ENCODE measurements at regions not wholly inside any gene's neighbourhood (a gene's known extent, or its start where the extent isn't known, plus 50 kb on each side); places are given as distances from the start of the nearest gene placed in this dataset.

- no peak for DNase-seq
These were observed 49.9 kb downstream of the SYNE3 start for GRCh38 chr14:95466506-95466905.

DNA sequence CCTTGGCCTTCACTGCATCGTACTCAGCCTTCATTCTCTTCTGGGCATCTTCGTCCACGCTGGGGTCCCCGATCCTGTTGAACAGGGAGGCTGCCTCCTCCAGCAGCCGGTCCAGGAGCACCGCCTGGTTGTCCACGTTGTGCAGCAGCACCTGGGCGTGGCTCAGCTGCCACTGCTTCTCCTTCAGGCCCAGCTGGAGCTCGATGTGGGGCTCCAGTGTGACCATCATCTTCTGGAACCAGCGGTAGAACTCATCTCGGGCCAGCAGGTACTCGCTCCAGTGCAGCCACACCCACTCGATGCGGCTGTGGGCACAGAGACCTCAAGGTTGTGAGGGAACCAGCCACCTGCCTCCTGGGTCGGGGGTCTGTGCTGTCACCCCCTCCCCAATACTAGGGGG lies 50.5 kb downstream of the SYNE3 start:
- DNase-seq = no peak

GRCh38 chr14:95465358-95465757 lies 51.1 kb downstream of the SYNE3 start:
- DNase-seq = no peak

DNA sequence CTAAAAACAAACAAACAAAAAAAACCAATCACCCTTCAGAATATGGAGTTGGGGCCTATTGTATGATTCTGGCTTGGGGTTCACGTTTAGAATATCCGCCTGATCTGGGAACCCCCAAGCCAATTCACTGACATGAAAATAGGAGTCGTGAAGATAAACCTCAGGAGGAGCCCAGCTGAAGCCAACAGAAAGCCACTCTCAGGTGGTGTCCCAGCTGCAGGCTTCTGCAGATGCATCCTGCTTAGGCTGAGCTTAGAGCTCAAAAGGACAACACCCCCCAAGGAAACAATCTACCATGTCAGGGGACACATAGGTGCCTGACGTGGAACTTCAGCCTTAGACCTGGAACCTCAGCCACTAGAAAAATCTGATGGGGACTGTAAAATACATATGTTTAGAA lies 51.9 kb downstream of the SYNE3 start:
- DNase-seq = no peak

- DNase-seq = no peak
These were observed 52.3 kb downstream of the SYNE3 start for GRCh38 chr14:95464103-95464502.

DNA sequence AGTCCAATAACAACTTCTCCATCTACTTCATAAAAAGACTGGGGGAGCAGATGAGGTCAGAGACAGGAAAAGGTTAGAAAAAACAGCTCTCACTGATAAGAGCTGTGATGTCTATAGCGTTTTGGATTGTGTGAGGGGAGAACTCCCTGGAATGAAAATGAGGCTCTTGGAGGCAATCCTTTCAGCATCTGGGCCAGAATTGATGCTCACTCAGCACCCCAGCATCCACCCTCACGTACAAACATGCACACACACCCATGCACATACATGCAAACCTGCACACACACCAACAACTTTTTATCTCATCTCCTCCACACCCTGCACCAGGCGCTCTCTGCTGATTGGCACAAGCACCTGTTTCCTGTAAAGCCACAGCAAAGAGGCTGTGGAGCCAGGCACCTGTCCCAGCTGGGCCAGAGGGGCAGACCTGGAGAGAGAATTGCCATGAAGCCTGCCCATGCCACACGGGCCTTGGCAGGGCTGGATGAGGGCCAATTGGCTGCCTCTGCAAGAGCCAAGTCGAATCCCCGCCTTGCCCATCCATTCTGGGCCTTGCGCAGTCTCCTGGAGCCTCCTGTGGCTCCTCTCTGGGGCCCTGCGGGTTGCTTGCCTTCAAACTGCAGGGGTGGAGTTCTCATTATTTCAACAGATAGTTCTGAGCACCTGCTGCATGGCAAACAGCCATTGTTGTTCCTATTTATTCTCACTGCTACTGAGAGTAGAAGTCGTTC lies 53.1 kb downstream of the SYNE3 start:
- peak; percentile 38 to 59 for DNase-seq

- no peak for DNase-seq
These were observed 54.0 kb downstream of the SYNE3 start for GRCh38 chr14:95462491-95462890.

GRCh38 chr14:95460647-95461478 lies 55.6 kb downstream of the SYNE3 start:
- DNase-seq = no peak

DNA sequence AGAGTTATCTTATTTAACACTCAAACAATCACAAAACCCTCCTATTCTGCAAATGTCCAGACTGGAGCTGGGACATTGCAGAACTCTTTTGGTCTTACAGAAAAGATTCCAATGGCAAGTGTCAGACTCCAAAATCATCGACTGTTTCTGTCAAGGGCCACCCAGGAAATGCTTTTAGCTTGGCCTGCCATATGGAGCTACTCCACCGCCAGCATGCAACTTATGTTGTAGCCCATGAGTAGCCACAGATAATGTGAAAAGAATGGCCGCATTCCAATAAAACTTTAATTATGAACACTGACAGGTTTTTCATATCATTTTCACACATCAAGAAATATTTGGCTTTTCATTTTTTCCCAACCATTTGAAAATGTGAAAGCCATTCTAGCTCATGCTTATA lies 57.5 kb downstream of the SYNE3 start:
- DNase-seq = no peak

DNA sequence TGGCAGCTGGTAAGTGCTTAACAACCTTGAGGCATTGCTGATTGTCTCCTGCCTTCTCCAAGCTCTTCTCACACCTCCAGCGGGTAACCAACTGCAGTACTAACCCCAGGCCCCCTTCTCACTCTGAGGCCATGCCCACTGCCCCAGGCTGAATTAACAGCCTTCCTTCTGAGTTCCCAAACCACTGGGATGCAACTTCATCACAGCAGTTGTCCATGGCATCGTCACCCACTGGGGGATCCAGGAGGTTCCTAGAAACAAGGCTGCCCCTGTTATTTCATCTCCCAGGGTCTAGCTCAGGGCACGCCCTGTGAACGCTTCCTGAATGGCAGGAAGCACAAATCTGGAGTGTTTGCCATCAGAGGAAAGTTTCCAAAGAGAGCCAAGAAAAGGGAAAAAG lies 58.0 kb downstream of the SYNE3 start:
- DNase-seq = no peak

GRCh38 chr14:95456281-95456680 lies 60.2 kb downstream of the SYNE3 start:
- DNase-seq = no peak

DNA sequence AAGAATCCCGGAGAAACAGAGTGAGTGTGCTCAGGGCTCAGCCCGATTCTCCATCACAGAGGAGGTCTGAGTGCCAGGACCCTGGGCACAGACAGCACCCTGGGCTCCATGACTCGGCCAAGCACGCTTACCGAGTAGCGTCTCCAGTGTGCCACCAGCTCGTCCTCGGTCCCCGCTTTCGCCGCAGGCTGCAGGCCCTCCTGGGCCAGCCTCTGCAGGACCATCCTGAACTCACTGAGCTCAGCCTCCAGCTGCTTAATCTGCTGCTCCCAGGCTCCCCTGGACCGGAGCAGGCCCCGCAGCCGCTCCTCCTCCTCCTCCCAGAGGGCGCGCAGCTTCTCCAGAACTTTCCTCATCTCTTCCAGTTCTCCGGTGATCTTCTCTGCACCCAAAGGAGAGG lies 61.2 kb downstream of the SYNE3 start:
- no peak for DNase-seq

DNA sequence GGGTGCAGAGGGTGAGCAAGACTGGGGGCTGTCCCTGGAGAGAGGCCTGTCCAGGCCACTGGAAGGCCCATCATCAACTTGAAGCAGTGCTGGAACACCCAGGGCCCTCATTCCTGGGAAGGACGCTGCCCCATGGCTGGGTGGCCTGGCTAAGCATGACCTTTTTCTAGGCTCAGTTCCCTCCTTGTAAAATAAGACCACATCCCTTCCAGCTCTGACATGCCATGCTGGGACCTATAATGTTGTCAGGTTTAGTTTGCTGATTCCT lies 62.8 kb downstream of the SYNE3 start:
- DNase-seq = no peak

DNA sequence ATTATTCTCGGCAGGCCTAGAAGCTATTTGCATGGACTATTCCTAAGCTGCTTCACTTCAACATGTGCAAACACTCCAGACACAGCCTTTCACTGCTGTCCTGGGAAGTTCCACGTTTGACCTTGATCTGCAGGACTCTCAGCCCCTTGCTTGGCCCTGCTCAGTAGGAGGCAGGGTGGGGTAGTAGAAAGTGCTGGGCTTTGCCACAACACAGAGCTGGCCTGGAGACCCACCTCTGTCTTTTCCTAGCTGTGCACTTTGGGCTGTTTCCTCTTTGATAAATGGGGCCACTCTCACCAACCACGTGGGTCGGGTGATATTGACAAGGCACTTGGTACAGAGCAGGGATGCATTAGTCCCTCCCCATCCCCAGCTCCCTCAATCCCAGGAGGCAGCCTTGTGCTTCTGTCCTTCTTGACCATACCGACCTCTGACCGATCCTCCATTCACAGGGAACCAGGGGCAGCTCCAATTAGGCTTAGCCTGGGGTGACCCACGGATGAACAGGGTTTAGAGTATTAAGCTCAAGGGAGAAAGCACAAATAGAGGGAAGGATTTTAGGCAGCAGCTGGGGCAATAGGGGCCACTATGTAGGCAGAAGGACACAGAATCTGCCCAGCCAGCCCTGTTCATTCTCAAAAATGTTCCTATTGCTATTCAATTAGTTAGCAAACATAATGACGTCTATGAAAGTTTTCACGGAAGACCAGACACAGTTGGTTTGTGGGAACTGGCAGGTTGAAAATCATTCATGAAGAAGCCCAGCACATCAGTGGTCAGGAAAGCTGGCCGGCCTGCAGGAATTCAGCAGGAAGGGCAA lies 63.3 kb downstream of the SYNE3 start:
- DNase-seq = no peak

DNA sequence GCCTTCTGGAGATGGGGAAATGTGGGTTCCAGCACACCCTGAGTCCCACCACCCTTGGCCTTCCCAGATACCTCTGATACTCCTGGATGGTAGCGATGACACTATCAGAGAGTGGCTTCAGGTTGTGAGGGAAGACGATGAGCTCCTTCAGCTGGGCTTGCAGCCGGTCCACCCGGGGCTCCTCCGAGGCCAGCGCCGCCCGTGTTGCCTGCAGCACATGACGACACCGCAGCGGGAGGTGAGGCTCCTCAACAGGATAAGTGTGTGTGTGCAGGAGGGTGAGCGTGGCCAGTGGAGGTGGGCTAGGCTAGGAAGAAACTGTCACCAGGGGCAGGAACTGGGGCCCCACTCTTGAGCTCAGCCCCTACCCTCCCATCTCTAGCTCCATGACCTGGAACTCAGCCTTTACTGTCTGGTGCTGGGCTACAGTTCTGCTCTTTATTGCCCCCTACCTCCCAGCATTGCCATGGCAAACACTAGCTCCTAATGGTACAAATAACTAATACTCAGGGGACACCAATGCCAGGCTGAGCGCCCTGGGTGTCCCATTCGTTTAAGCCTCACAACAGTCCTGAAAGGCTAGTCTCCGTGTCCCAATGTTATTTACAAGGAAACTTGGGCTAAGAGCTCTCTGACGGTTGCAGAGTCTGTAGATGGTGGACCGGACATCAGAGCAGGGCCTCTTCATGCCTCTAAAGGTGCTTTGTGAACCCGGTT lies 64.1 kb downstream of the SYNE3 start:
- DNase-seq = no peak

GRCh38 chr14:95449131-95449530 lies 67.3 kb downstream of the SYNE3 start:
- no peak for DNase-seq

GRCh38 chr14:95446470-95446869 lies 70.0 kb downstream of the SYNE3 start:
- DNase-seq = no peak

DNA sequence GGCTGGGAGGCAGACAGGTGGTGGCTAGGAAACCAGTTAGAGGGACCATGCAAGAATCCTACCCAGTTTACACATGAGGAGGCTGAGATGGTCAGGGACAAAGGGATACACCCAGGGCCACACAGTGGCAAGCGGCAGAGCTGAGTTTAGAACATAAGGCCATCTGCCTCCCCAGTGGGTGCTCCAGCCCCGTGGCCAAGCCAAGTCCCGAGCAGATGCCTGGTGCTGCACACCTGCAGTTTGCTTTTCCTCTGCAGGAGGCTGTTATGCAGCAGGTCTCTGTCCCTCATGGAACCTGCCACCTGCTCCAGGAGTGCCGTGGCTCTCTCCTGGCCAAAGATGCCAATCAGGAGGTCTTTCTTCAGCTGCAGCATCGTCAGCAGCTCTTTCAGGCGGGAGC lies 70.8 kb downstream of the SYNE3 start:
- no peak for DNase-seq

DNA sequence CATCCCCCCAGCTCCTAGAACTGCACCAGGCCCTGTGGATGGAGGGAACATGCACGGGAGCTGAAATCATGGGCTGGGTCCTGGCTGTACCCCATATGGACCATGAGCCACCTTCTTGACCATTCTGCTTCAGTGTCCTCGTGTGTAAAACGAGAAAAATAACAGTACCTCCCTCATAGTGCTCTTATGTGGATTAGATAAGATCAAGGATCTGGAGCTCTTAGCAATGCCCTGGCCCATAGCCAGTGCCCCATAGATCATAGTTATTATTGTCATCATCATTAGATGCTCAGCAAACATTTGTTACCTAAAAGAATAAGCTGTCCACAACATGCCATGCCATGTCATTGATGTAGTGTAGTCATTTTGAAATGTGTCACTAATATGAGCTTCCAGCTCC lies 71.3 kb downstream of the SYNE3 start:
- DNase-seq = no peak

- DNase-seq = no peak
These were observed 72.0 kb downstream of the SYNE3 start for GRCh38 chr14:95444132-95445129.

DNA sequence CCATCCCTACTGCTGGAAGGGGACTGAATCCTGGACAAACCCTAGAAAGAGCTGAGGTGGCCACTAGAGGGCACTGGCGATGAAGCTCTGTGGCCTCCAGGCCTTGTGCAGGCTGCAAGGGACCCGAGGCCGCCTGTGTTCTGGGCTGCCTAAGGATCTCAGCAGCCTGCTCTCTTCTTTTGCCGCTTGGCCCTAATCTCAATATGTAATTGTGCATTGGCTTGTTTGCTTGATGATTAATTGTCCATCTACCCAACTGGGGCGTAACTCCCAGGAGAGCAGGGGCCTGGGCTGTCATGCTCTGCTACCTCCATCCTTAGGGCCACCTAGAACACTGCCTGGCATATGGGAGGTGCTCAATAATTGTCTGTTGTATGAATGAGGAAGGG lies 73.8 kb downstream of the SYNE3 start:
- peak; percentile 73 to 74 for DNase-seq
